Fibroblast of pulmonary artery (primary cell): ENCODE measurements at regions not wholly inside any gene's neighbourhood (a gene's known extent, or its start where the extent isn't known, plus 50 kb on each side); places are given as distances from the start of the nearest gene placed in this dataset.
A peak's percentile ranks its signal among the peaks of the same experiment; 100 is the strongest.

Source experiments
- DNase-seq: peaks from one replicate; pipeline ENCODE4 v3.0.0-alpha.2; 2010; ENCODE audit warnings: low read depth
- H3K4me3 ChIP-seq: replicated peaks from 2 replicates; pipeline ENCODE4 v1.5.1; 2011; ENCODE audit warnings: low read depth, mild to moderate bottlenecking, control low read depth, low read length, moderate library complexity
- TF ChIP-seq, protein P1 (sequence below): IDR thresholded peaks from 2 replicates; pipeline ENCODE4 v1.5.1; 2011; ENCODE audit warnings: mild to moderate bottlenecking, control low read depth, low read length, inconsistent platforms; ENCODE audit errors: missing control alignments

DNA sequence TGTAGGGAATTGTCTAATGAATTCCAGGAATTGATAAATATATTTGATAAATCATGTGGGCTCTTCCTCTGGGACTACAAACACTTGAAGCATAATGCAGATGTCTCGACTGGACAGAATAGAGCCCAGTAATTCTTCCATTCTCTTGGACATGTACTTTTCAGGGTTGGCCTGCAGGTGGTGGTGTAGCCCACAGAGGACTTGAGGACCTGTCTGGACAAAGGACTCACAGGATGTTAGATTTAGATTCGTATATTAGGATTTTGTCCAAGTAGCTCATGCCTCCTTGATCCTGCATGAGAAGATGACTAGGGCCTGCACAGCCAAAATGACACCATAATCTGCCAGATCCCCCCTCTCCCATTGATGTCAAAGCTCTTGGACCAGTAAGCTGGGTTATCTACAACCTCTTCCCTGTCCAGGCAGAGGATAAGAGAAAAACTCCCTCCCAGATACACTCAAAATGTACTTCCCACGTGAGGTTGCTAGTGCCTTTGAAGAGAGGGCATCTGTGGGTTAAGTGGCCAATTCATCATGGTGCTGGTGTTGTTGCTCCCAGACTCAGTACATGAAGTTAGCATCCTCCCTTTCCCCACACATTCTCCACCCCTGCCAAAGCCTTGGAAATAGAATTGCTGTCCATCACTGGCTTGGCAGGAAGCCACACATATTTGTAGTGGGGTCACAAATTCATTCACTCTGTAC, 88.6 kb upstream of the ZNF280D start:
- TF ChIP-seq, protein P1, sequence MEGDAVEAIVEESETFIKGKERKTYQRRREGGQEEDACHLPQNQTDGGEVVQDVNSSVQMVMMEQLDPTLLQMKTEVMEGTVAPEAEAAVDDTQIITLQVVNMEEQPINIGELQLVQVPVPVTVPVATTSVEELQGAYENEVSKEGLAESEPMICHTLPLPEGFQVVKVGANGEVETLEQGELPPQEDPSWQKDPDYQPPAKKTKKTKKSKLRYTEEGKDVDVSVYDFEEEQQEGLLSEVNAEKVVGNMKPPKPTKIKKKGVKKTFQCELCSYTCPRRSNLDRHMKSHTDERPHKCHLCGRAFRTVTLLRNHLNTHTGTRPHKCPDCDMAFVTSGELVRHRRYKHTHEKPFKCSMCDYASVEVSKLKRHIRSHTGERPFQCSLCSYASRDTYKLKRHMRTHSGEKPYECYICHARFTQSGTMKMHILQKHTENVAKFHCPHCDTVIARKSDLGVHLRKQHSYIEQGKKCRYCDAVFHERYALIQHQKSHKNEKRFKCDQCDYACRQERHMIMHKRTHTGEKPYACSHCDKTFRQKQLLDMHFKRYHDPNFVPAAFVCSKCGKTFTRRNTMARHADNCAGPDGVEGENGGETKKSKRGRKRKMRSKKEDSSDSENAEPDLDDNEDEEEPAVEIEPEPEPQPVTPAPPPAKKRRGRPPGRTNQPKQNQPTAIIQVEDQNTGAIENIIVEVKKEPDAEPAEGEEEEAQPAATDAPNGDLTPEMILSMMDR, result peak; percentile 79
- H3K4me3 ChIP-seq, result no peak overlapping the region
- DNase-seq, result peak; percentile 85

DNA sequence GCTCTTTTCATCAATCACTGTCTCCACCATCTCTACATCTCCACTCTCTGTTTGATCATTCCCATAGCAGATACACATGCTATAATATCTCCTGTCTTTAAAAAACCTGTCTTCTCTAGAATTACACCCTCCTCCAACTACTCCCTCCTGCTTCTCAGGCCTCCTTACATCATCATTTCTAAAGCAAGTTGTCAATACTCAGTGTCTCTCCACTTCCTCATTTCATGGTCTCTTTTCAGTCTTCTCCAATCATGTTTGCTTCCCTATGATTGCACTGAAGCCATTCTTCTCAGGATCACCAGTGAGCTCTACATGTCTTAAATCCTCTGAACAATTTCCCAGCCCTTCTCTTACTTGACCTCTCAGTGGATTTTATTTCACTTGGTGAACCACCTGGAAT, 87.0 kb upstream of the ZNF280D start:
- TF ChIP-seq, protein P1, result no peak
- DNase-seq, result no peak
- H3K4me3 ChIP-seq, result no peak overlapping the region

DNA sequence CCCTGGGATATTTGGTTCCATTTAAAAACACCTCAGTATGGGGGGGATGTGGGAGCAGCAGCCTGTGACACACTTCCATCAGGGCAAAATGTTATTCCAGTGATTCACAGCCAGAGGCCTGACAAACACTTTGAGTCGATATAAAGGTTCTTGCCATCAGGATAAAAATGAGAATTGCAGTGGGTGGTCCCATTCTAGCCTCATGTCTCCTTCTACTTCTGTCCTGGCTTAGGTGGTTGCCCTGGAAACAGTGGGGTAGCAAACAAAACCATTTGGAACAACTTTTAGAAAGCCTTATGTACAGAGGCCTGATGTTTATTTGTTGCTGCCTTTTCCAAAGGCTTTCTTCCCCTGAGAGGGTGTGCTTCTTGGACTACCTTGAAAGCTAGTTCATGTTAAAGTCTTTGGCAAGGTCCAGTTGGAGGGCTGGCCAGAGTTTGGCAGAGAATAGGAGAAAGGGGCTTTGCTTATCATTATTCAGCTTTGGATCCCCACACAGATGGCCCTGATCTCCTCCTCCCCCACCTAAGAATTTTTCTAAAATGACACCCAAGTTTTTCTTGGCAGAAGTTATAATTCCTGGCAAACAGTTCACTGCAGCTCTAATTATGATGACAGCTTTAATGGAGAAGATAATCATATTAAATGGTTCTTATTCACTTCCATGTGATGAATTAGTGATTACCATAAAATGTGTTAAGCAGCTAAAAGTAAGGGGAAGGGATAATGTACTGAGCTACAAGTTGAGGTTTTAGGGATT, 84.2 kb upstream of the ZNF280D start:
- peak; percentile 43 for DNase-seq
- TF ChIP-seq, protein P1, result no peak
- no peak overlapping the region for H3K4me3 ChIP-seq

DNA sequence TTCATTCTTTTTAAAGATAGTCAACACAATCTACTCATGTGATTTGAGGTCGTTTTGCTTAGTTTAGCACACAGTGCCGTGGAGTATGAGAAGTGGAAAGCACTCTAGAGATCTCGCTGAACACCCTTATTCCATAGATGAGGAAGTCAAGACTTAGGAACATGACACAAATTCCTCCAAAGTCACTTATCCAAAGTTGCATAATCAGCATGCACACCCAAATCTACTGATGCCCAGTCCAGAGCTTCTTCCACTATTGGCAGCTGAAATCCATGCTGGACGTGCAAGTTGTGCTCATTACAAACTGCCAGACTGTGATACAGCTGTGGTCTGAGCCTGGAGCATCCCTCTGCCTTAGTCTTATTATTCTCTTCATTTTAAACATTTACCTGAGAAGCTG, 83.5 kb upstream of the ZNF280D start:
- H3K4me3 ChIP-seq, result no peak overlapping the region
- TF ChIP-seq, protein P1, result no peak
- no peak for DNase-seq

DNA sequence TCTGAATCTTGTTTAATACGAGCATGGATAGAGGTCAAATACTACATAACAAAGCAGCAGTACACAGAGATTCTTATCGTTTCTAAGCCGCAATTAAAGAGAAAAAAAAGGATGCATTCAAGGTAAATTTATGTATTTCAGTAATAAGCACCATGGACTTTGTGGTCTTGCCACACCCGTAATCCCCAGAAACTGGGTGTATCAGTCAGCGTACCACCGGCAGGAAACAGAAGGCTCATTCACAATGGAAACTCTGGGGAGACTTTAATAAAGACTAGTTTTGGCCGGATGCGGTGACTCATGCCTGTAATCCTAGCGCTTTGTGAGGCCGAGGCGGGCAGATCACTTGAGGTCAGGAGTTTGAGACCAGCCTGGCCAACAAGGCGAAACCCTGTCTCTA, 81.9 kb upstream of the ZNF280D start:
- TF ChIP-seq, protein P1, result no peak
- no peak overlapping the region for H3K4me3 ChIP-seq
- DNase-seq, result no peak

DNA sequence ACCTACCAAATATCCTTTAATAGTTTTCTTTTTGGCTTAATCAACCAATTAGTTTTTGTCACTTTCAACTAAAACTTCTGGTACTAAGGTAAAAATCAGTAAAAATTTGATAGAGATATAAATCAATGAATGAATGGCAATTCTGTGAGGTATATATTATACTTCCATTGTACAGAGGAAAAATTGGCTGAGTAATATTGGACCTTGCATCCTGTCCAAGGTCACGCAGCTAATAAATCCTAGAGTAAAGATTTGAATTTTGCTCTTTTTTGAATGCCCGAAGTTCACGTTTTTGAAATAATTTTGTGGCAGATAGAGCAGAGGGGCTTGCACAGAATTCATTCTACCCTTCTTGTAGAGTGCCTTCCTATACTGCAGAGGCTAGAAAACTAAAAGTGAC, 81.1 kb upstream of the ZNF280D start:
- no peak overlapping the region for H3K4me3 ChIP-seq
- TF ChIP-seq, protein P1, result no peak
- no peak for DNase-seq
